MCF 10A (cell line): ENCODE measurements at regions not wholly inside any gene's neighbourhood (a gene's known extent, or its start where the extent isn't known, plus 50 kb on each side); places are given as distances from the start of the nearest gene placed in this dataset.

Source experiments
- BruUV-seq: library from RNA; stranded (reverse); fragments of 400-500 nt; replicated peaks from 2 replicates; lab custom pipeline; 2021; lab: Mats Ljungman, UMichigan
- CTCF ChIA-PET: fragments of 300-600 bp; sonication (Branson Sonifier 250); formaldehyde crosslinking; extraction: SDS; loops from one replicate; lab custom pipeline; 2021; ENCODE audit warnings: antibody characterized with exemption, inconsistent platforms; lab: Yijun Ruan, JAX
- POLR2A ChIA-PET: fragments of 300-600, 350-650 bp; sonication (Branson Sonifier 250); formaldehyde crosslinking; extraction: SDS; loops from one replicate; lab custom pipeline; 2020; ENCODE audit warnings: antibody characterized with exemption, inconsistent platforms; lab: Yijun Ruan, JAX
- DNase-seq: peaks from one replicate; pipeline ENCODE4 v3.0.0-alpha.2; 2018; ENCODE audit not compliant: unreplicated experiment
- H3K27ac Mint-ChIP-seq: one replicate; pipeline ENCODE4 v1.8.0; 2022; ENCODE audit warnings: mild to moderate bottlenecking, low read depth, mixed read lengths; ENCODE audit not compliant: unreplicated experiment
- H3K27me3 Mint-ChIP-seq: one replicate; pipeline ENCODE4 v1.8.0; 2022; ENCODE audit warnings: mixed read lengths; ENCODE audit not compliant: insufficient read depth, unreplicated experiment
- H3K36me3 Mint-ChIP-seq: one replicate; pipeline ENCODE4 v1.8.0; 2022; ENCODE audit warnings: mild to moderate bottlenecking, moderate library complexity, mixed read lengths; ENCODE audit not compliant: insufficient read depth, unreplicated experiment
- H3K4me1 Mint-ChIP-seq: one replicate; pipeline ENCODE4 v1.8.0; 2022; ENCODE audit warnings: mixed read lengths; ENCODE audit not compliant: insufficient read depth, unreplicated experiment
- H3K4me3 Mint-ChIP-seq: one replicate; pipeline ENCODE4 v1.8.0; 2022; ENCODE audit warnings: mild to moderate bottlenecking, moderate library complexity, mixed read lengths; ENCODE audit not compliant: unreplicated experiment
- H3K9me3 Mint-ChIP-seq: one replicate; pipeline ENCODE4 v1.8.0; 2022; ENCODE audit warnings: mixed read lengths; ENCODE audit not compliant: unreplicated experiment
- intact Hi-C: fragments of 100-400 bp; cut with micrococcal nuclease; formaldehyde crosslinking; loops from 2 replicates; pipeline ENCODE4 v1.14.1; 2022
- TF ChIP-seq, protein P1 (sequence below): fragments of 200-600 bp; IDR thresholded peaks from one replicate; pipeline ENCODE4 v1.8.0; 2022; ENCODE audit warnings: antibody characterized with exemption, mild to moderate bottlenecking; ENCODE audit not compliant: unreplicated experiment

- TF ChIP-seq, protein P1, sequence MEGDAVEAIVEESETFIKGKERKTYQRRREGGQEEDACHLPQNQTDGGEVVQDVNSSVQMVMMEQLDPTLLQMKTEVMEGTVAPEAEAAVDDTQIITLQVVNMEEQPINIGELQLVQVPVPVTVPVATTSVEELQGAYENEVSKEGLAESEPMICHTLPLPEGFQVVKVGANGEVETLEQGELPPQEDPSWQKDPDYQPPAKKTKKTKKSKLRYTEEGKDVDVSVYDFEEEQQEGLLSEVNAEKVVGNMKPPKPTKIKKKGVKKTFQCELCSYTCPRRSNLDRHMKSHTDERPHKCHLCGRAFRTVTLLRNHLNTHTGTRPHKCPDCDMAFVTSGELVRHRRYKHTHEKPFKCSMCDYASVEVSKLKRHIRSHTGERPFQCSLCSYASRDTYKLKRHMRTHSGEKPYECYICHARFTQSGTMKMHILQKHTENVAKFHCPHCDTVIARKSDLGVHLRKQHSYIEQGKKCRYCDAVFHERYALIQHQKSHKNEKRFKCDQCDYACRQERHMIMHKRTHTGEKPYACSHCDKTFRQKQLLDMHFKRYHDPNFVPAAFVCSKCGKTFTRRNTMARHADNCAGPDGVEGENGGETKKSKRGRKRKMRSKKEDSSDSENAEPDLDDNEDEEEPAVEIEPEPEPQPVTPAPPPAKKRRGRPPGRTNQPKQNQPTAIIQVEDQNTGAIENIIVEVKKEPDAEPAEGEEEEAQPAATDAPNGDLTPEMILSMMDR = no peak
- ChIA-PET CTCF (interaction anchor here (0.7 to 0.8 kb wide), 2 partner anchors 24 to 312 kb away, joined by 3 to 4 read pairs; no protein-coding TSS in a partner anchor), POLR2A (no interaction called here)
- Mint-ChIP-seq H3K9me3 (no peaks in the 10 kb centered on the region), H3K36me3 (no peaks in the 10 kb centered on the region), H3K27ac (no peak overlapping the region), H3K4me1 (no peaks in the 10 kb centered on the region), H3K27me3 (peaks cover 64% of the 10 kb centered on the region), H3K4me3 (no peak overlapping the region)
- no TSS peak for BruUV-seq
- DNase-seq = no peak
- intact Hi-C loops = no loop called here
These were observed 581.9 kb downstream of the TUSC7 start for GRCh38 chr3:117291476-117291875.

DNA sequence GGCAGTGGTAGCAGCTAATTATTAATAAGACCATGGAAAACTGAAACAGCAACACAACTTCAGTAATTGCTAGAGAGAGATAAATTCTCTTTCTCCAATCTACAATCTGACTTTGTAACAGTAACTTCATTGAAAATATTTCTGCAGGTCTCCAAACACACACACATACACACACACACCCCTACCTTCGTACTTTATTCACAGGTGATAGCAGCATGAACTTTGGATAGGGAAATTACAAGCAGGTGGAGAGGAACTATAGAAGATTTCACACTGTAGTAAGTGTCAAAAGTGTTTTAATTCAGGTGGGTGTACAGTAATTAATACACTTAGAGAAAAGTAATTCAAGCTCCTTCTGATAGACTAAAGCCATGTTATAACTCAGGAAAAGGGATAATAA, 587.5 kb downstream of the TUSC7 start:
- H3K4me3 Mint-ChIP-seq = no peak overlapping the region
- TF ChIP-seq, protein P1 = no peak
- no TSS peak for BruUV-seq
- H3K36me3 Mint-ChIP-seq = no peaks in the 10 kb centered on the region
- H3K4me1 Mint-ChIP-seq = no peaks in the 10 kb centered on the region
- no peaks in the 10 kb centered on the region for H3K9me3 Mint-ChIP-seq
- ChIA-PET POLR2A (no interaction called here), CTCF (interaction anchor here (0.5 kb wide), 1 partner anchor 236 kb away, joined by 3 read pairs; no protein-coding TSS in a partner anchor)
- H3K27me3 Mint-ChIP-seq = peaks cover 58% of the 10 kb centered on the region
- no peak overlapping the region for H3K27ac Mint-ChIP-seq
- intact Hi-C loops = no loop called here
- no peak for DNase-seq

- BruUV-seq = no TSS peak
- no peaks in the 10 kb centered on the region for H3K4me1 Mint-ChIP-seq
- no peak for DNase-seq
- H3K36me3 Mint-ChIP-seq = no peaks in the 10 kb centered on the region
- ChIA-PET CTCF (interaction anchor here (0.5 kb wide), 1 partner anchor 237 kb away, joined by 3 read pairs; no protein-coding TSS in a partner anchor), POLR2A (no interaction called here)
- no peak overlapping the region for H3K4me3 Mint-ChIP-seq
- peaks cover 58% of the 10 kb centered on the region for H3K27me3 Mint-ChIP-seq
- TF ChIP-seq, protein P1 = no peak
- H3K27ac Mint-ChIP-seq = no peak overlapping the region
- intact Hi-C loops = no loop called here
- no peaks in the 10 kb centered on the region for H3K9me3 Mint-ChIP-seq
These were observed 588.0 kb downstream of the TUSC7 start for GRCh38 chr3:117297541-117297940.

DNA sequence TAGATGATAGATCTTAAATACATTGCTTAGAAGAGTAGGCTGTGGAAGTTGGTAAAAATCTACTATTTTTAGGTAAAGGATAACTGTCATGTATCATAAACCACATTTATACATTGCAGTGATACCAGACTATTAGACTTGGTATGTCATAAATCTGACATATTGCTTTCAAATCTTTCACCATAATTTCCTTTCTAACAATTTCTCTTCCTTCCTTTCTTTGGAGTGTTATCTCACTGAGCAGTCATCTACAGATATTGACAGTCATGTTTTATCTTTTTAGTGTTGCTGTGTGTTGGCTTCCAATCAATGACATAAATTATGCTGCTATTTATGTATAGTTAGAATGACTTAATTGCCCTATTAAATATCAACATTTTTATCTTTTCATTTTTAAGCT, 588.7 kb downstream of the TUSC7 start:
- Mint-ChIP-seq H3K36me3 (no peaks in the 10 kb centered on the region), H3K27me3 (peaks cover 57% of the 10 kb centered on the region), H3K4me1 (no peaks in the 10 kb centered on the region), H3K9me3 (no peaks in the 10 kb centered on the region), H3K27ac (no peak overlapping the region), H3K4me3 (no peak overlapping the region)
- no peak for DNase-seq
- intact Hi-C loops = no loop called here
- POLR2A ChIA-PET = no interaction called here
- CTCF ChIA-PET = no interaction called here
- BruUV-seq = no TSS peak
- TF ChIP-seq, protein P1 = no peak
